Activated T-helper 9 cell treated with anti-CD3 and anti-CD28 coated beads, Interleukin-2, amount 50 U/mL, for 16 hours (primary cell): ENCODE measurements at regions not wholly inside any gene's neighbourhood (a gene's known extent, or its start where the extent isn't known, plus 50 kb on each side); places are given as distances from the start of the nearest gene placed in this dataset.

ENCODE experiments used
- DNase-seq: peaks from one replicate; pipeline ENCODE4 v3.0.0-alpha.2; 2020; ENCODE audit warnings: low read depth

GRCh38 chr2:41912776-41913175 is 135.0 kb upstream of the PKDCC start:
- DNase-seq = no peak

DNA sequence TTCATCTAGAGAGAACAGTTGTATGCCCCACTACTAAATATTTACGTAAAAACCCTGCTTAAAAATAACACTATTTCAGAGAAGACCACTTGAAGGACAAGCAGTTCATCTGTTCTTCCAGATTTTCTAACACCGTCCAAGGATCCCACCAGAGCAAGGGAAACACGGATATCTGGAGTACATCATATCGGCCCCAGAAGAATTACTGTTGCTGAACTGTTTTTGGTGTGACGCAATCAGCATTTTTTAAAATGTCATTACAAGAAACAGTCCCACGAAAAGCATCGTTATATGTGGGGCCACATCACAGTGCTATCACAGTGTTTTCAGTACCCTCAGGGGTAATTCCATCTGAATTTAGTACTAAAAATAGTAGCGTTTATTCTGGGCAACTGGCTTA is 134.5 kb upstream of the PKDCC start:
- DNase-seq = no peak

GRCh38 chr2:41913921-41914609 is 133.8 kb upstream of the PKDCC start:
- no peak for DNase-seq

GRCh38 chr2:41914936-41915335 is 132.9 kb upstream of the PKDCC start:
- DNase-seq = no peak

DNA sequence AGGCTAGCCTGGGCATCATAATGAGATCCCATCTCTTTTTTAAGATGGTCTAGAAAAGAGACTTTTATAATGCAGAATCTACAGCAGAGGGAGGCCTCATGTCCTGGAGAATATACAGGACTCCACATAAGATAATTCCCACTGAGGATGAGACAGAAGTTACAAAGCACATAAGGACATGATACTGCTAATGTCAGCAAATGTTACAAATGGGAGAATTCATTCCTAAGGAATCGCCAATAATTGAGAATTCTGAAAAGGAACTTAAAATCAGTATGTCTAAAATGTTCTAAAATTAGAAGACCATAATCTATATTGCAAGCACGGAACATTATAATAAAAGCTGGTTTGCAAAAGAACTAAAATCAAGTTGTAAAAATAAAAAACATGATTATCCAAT is 131.6 kb upstream of the PKDCC start:
- no peak for DNase-seq

- DNase-seq = no peak
Measured at GRCh38 chr2:41917587-41917986, 130.2 kb upstream of the PKDCC start.

- DNase-seq = no peak
Measured at GRCh38 chr2:41919135-41919534, 128.7 kb upstream of the PKDCC start.

GRCh38 chr2:41920181-41920580 is 127.6 kb upstream of the PKDCC start:
- DNase-seq = no peak

DNA sequence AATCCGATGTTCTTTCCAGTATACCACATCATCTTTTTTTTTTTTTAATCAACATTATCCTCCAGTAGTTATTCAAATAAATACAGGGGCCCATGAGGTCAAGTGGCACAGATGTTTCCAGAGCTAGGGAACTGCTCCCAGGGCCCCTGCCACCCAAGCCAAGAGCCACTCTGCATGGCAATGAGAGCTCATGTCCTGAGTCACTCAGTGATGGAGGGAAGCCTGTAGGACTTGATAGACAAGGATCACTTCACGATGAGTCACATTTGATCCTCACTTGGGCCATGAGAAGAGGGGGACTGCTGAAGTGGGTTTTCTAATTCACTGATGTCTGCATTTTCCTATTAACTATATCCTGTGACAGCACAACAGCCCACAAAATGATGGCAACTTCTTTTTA is 127.0 kb upstream of the PKDCC start:
- DNase-seq = no peak

DNA sequence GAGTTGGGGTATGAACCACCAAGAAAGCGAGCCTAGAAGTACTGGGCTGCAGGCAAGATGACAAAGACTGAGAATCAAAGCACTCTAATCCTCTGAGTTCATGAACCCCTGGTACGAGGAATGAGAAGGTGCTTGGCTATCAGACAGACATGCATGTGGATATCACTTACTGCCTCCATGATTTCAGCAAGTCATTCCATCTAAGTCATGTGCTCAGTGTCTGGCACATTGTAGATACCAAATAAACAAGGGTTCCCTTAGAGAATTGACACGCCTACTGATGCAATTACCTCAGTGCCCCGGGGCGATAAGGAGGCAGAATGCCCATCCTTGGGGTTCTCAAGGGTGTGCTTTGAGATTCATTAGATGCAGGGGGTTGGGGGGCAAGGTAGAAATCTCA is 125.6 kb upstream of the PKDCC start:
- DNase-seq = no peak

- no peak for DNase-seq
Measured at GRCh38 chr2:41923156-41923786, 124.5 kb upstream of the PKDCC start.

DNA sequence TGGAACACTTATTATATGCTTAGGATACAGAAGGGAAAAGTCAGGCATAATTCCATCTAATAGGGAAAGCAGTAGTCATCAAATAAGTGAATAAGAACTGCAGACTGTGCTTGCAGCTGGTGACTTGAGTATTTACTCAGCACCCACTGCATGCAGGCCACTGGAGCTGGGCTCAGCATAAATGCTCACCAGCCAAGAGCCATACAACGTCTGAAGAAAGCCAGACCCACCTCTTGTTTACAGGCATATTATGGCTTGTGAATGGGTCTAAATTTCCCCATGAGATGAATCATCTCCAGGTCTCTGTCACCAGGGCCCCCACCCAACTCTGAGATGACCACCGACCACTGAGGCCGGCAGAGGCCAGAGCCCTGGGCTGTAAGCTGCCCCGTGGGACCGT is 123.8 kb upstream of the PKDCC start:
- DNase-seq = no peak

DNA sequence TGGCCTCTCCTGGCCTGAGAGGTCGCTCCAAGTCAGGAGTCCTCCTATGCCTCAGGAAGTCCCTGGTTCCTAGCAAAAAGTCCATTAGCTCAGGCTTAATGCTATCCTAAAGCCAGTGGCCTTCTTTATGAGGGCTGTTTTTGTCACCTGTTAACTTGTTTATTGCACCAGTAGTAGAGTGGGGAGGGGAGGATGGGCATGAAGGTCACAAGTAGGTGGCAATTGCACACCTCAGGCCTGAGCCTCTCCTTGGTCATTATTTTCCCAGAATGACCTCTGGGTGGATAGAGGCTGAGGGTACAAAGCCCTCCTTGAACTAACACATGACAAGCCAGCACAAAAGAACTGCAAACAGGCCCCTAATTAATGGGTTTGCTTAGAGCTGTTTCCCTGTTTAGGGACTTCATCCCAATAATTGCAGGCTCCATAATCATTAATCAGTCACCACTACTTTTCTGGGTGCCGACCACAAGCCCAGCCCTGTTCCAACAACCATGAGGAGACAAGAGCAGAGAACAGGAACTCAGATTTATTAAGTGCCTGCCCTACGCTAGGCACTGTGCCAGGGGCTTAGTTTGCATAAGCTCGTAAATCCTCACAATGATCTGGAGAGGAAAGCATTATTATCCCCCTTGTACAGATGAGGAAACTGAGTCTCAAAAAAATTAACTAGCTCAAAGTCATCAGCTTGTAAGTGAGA is 123.0 kb upstream of the PKDCC start:
- DNase-seq = no peak

- DNase-seq = no peak
Measured at GRCh38 chr2:41925712-41926111, 122.1 kb upstream of the PKDCC start.

- no peak for DNase-seq
Measured at GRCh38 chr2:41926614-41927580, 120.9 kb upstream of the PKDCC start.

DNA sequence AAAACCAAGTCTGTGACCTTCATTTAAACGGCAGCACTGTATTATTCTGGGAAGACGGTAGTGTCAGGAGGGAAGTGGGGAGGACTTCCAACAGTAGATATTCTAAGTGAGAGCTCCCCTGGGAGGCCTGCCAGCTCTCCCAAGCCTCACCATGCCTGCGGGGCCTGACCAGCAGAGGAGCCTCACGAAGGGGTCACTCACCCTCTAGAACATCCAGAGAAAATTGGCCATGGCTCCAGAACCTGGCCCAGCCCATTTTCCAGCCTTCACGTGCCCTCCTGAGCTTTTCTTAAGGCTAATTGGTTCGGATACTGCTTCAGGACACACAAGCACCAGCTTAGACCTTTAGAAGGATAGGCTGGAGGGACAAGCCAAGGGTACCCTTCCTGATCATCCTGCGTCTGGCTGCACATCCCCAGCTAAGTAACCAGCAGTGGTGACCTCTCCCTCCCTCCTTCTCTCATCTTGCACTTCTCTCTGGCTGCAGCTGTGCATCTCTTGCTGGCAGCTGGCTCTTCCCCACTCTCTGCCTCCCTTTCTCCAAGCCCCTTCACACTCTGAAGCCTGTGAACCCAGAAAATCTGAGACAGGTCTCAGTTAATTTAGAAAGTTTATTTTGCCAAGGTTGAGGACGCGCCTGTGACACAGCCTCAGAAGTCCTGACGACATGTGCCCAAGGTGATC is 120.1 kb upstream of the PKDCC start:
- no peak for DNase-seq

- no peak for DNase-seq
Measured at GRCh38 chr2:41928526-41928925, 119.3 kb upstream of the PKDCC start.

GRCh38 chr2:41930807-41931566 is 116.8 kb upstream of the PKDCC start:
- DNase-seq = no peak

DNA sequence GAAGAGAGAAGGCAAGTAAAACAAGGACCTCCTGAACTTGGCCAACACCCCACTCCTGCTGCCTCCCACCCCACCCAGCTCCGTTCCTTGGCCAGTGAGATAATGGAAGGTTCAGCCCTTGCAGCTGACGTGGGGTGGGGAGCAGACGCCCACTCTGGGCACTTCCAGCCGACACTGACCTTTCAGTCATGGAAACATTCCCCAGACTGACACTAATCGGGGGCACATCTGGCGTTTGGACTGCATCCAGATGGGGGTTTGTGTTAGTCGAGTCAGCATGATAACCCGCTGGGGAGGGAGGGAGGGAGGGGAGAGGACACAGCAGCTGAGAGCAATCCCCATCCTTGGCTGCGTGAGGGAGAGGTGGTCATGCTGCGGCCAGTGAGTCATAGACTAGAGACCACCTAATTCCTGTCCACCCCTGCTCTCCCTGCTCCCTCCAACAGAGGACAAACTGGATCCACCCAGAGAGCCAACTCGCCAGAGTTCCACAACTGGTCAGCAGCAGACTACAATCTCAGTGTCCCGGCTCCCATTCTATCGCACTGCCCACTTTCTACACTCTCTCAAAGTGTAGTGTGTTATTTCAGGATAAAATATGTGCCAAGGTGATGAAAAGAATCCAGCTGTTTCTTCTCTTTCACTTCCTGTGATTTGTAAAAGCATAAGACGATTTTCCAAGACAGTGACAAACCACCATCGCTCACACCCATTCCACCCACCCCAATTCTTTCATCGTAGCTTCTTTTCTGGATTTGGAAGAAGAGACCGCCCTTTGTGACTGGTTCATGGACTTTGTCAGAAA is 115.4 kb upstream of the PKDCC start:
- DNase-seq = no peak

DNA sequence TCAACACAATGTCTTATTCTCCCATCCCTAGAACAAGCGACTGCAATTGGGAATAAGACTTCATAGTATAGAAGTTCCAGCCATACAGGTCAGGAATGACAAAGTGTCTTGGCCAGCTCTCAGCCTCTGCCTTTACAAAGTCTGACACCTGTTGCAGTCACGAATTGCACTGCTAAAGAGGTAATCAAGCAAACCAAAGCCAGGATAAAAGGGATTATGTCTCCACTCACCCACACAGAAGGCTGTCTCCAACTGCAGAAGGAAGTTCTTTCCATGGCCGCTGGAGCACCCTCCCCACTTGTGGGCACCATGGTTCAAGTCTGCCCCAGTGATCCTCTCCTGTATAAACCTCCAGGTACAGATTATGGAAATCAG is 114.8 kb upstream of the PKDCC start:
- DNase-seq = no peak
